ENCODE measurements at regions not wholly inside any gene's neighbourhood (a gene's known extent, or its start where the extent isn't known, plus 50 kb on each side); places are given as distances from the start of the nearest gene placed in this dataset.

- no peak for DNase-seq (ENCODE audit: extremely low spot score, unreplicated experiment)
- H3K4me3 Mint-ChIP-seq (ENCODE audit: unreplicated experiment), result no peak overlapping the region
- no peaks in the 10 kb centered on the region for H3K27me3 Mint-ChIP-seq (ENCODE audit: unreplicated experiment)
- H3K9me3 Mint-ChIP-seq (ENCODE audit: unreplicated experiment), result no peaks in the 10 kb centered on the region
- H3K36me3 Mint-ChIP-seq (ENCODE audit: unreplicated experiment), result no peaks in the 10 kb centered on the region
- no peak overlapping the region for H3K27ac Mint-ChIP-seq (ENCODE audit: unreplicated experiment)
- no peak for TF ChIP-seq CTCF (IDR thresholded peaks at IDR 0.05)
- no peaks in the 10 kb centered on the region for H3K4me1 Mint-ChIP-seq (ENCODE audit: unreplicated experiment)
These were observed 592.0 kb upstream of the GALNTL6 start for GRCh38 chr4:171221181-171221580.

GRCh38 chr4:171203425-171203824 lies 609.8 kb upstream of the GALNTL6 start:
- Mint-ChIP-seq H3K4me3 (ENCODE audit: unreplicated experiment) (no peak overlapping the region), H3K4me1 (ENCODE audit: unreplicated experiment) (peaks cover 2% of the 10 kb centered on the region), H3K27ac (ENCODE audit: unreplicated experiment) (no peak overlapping the region), H3K36me3 (ENCODE audit: unreplicated experiment) (no peaks in the 10 kb centered on the region), H3K27me3 (ENCODE audit: unreplicated experiment) (no peaks in the 10 kb centered on the region), H3K9me3 (ENCODE audit: unreplicated experiment) (no peaks in the 10 kb centered on the region)
- no peak for DNase-seq (ENCODE audit: extremely low spot score, unreplicated experiment)
- TF ChIP-seq CTCF (IDR thresholded peaks at IDR 0.05), result no peak

- H3K27ac Mint-ChIP-seq (ENCODE audit: unreplicated experiment), result no peak overlapping the region
- no peaks in the 10 kb centered on the region for H3K27me3 Mint-ChIP-seq (ENCODE audit: unreplicated experiment)
- H3K36me3 Mint-ChIP-seq (ENCODE audit: unreplicated experiment), result no peaks in the 10 kb centered on the region
- no peak for TF ChIP-seq CTCF (IDR thresholded peaks at IDR 0.05)
- no peak overlapping the region for H3K4me3 Mint-ChIP-seq (ENCODE audit: unreplicated experiment)
- no peaks in the 10 kb centered on the region for H3K9me3 Mint-ChIP-seq (ENCODE audit: unreplicated experiment)
- DNase-seq (ENCODE audit: extremely low spot score, unreplicated experiment), result no peak
- peaks cover 2% of the 10 kb centered on the region for H3K4me1 Mint-ChIP-seq (ENCODE audit: unreplicated experiment)
These were observed 610.3 kb upstream of the GALNTL6 start for GRCh38 chr4:171202908-171203307.

GRCh38 chr4:171186700-171187099 lies 626.5 kb upstream of the GALNTL6 start:
- H3K4me1 Mint-ChIP-seq (ENCODE audit: unreplicated experiment), result no peaks in the 10 kb centered on the region
- no peaks in the 10 kb centered on the region for H3K36me3 Mint-ChIP-seq (ENCODE audit: unreplicated experiment)
- H3K9me3 Mint-ChIP-seq (ENCODE audit: unreplicated experiment), result no peaks in the 10 kb centered on the region
- no peak for DNase-seq (ENCODE audit: extremely low spot score, unreplicated experiment)
- no peak overlapping the region for H3K4me3 Mint-ChIP-seq (ENCODE audit: unreplicated experiment)
- H3K27me3 Mint-ChIP-seq (ENCODE audit: unreplicated experiment), result no peaks in the 10 kb centered on the region
- no peak overlapping the region for H3K27ac Mint-ChIP-seq (ENCODE audit: unreplicated experiment)
- TF ChIP-seq CTCF (IDR thresholded peaks at IDR 0.05), result no peak

- Mint-ChIP-seq H3K36me3 (ENCODE audit: unreplicated experiment) (no peaks in the 10 kb centered on the region), H3K4me1 (ENCODE audit: unreplicated experiment) (no peaks in the 10 kb centered on the region), H3K4me3 (ENCODE audit: unreplicated experiment) (no peak overlapping the region), H3K27me3 (ENCODE audit: unreplicated experiment) (no peaks in the 10 kb centered on the region), H3K9me3 (ENCODE audit: unreplicated experiment) (no peaks in the 10 kb centered on the region), H3K27ac (ENCODE audit: unreplicated experiment) (no peak overlapping the region)
- no peak for DNase-seq (ENCODE audit: extremely low spot score, unreplicated experiment)
- TF ChIP-seq CTCF (IDR thresholded peaks at IDR 0.05), result no peak
These were observed 632.1 kb upstream of the GALNTL6 start for GRCh38 chr4:171181090-171181489.
